Suprapubic skin (tissue), 4 donors: ENCODE measurements at regions not wholly inside any gene's neighbourhood (a gene's known extent, or its start where the extent isn't known, plus 50 kb on each side); places are given as distances from the start of the nearest gene placed in this dataset.

Experiments used
- POLR2A ChIP-seq, 2 donors: fragments of 450-650 bp; IDR thresholded peaks; one replicate each; pipeline ENCODE4 v1.6.1; 2017; ENCODE audit warnings: antibody characterized with exemption in 2 of 2, mild to moderate bottlenecking in 2 of 2, moderate library complexity in 2 of 2
- POLR2AphosphoS5 ChIP-seq, 3 donors: sonication (generic); formaldehyde crosslinking; IDR thresholded peaks; one replicate each; pipeline ENCODE4 v1.6.1; 2017; ENCODE audit warnings: antibody characterized with exemption in 3 of 3
- TF ChIP-seq, protein P1 (sequence below), 2 donors: fragments of 200-600 bp in 1 of 2; fragments of 450-650 bp in 1 of 2; sonication (generic) in 1 of 2; IDR thresholded peaks; one replicate each; pipeline ENCODE4 v1.5.1; 2016 to 2019; ENCODE audit warnings: antibody characterized with exemption in 2 of 2, mild to moderate bottlenecking in 1 of 2, moderate library complexity in 1 of 2

DNA sequence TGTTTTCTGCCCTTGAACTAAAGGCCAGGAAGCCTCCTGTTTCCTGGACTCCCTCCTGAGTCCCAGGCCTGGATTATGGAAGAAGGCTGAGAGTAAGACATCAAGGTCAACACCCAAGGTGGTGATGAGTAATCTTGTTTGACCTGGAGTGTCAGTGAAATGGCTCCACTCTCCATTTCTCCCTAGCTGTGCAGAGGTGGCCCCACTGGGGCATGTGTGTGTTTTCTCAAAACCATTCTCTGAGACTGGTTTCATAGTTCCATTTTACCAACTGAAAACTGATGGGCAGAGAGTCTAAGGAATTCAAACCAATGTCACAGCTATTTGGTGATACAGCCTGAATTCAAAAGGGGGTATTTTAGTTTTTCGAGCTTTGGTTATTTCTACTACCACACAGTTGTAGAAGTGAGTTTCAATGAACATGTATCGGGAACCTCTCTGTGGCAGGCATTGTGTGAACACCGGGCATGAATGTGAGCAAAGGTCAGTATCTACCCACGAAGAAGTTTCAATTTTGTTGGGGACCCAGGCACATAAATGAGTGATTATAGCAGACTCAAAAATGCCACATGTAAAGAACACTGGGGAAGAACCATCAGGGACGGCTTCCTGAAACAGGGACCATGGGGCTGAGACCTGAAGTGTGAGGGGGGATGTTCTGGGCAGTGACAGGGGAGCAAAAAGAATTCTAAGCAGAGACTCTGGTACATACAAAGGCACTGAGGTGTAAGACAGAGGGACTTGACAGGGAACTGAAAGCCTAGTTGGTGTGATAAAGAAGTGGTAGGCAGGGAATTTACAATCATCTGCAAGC is 269.6 kb upstream of the KLF4 start:
- no peak for TF ChIP-seq POLR2A (IDR thresholded peaks at IDR 0.05)
- TF ChIP-seq, protein P1, sequence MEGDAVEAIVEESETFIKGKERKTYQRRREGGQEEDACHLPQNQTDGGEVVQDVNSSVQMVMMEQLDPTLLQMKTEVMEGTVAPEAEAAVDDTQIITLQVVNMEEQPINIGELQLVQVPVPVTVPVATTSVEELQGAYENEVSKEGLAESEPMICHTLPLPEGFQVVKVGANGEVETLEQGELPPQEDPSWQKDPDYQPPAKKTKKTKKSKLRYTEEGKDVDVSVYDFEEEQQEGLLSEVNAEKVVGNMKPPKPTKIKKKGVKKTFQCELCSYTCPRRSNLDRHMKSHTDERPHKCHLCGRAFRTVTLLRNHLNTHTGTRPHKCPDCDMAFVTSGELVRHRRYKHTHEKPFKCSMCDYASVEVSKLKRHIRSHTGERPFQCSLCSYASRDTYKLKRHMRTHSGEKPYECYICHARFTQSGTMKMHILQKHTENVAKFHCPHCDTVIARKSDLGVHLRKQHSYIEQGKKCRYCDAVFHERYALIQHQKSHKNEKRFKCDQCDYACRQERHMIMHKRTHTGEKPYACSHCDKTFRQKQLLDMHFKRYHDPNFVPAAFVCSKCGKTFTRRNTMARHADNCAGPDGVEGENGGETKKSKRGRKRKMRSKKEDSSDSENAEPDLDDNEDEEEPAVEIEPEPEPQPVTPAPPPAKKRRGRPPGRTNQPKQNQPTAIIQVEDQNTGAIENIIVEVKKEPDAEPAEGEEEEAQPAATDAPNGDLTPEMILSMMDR (IDR thresholded peaks at IDR 0.05): no peak
- no peak for TF ChIP-seq POLR2AphosphoS5 (IDR thresholded peaks at IDR 0.05)
